Endothelial cell of umbilical vein (primary cell): ENCODE measurements at regions not wholly inside any gene's neighbourhood (a gene's known extent, or its start where the extent isn't known, plus 50 kb on each side); places are given as distances from the start of the nearest gene placed in this dataset.

Source experiments
- CTCF ChIP-seq, 2 donors: IDR thresholded peaks; 1 replicate in 1 of 2; 2 replicates in 1 of 2; pipeline ENCODE4 v1.5.1; 2011; ENCODE audit warnings: low read length in 2 of 2, mild to moderate bottlenecking in 2 of 2, moderate library complexity in 2 of 2, control low read depth in 1 of 2, inconsistent platforms in 1 of 2, low read depth in 1 of 2; ENCODE audit not compliant: insufficient read depth in 1 of 2; ENCODE audit errors: extremely low read depth in 1 of 2
- EZH2 ChIP-seq: IDR thresholded peaks from 2 replicates; pipeline ENCODE4 v1.6.1; 2012; ENCODE audit warnings: borderline replicate concordance, low read depth, mild to moderate bottlenecking, moderate library complexity, low read length, inconsistent platforms; ENCODE audit not compliant: severe bottlenecking
- MAX ChIP-seq: IDR thresholded peaks from 2 replicates; pipeline ENCODE4 v1.6.1; 2011; ENCODE audit not compliant: insufficient read depth, insufficient read length
- POLR2A ChIP-seq: IDR thresholded peaks from 2 replicates; pipeline ENCODE4 v1.6.1; 2012; ENCODE audit warnings: low read depth, mild to moderate bottlenecking, control low read depth, low read length
- POLR2AphosphoS5 ChIP-seq: IDR thresholded peaks from 2 replicates; pipeline ENCODE4 v1.6.1; 2012; ENCODE audit warnings: low read depth, mild to moderate bottlenecking, control low read depth, low read length, moderate library complexity; ENCODE audit not compliant: insufficient read depth

GRCh38 chr4:120329386-120329785 lies 262.7 kb upstream of the MAD2L1 start:
- TF ChIP-seq CTCF (IDR thresholded peaks at IDR 0.05; ENCODE audit: extremely low read depth in 1 of 2, insufficient read depth in 1 of 2, low read depth in 1 of 2, low read length in 2 of 2), result no peak
- no peak for TF ChIP-seq EZH2
- TF ChIP-seq POLR2AphosphoS5, result no peak
- no peak for TF ChIP-seq POLR2A
- TF ChIP-seq MAX, result no peak
